GM12878 (cell line): ENCODE measurements at regions not wholly inside any gene's neighbourhood (a gene's known extent, or its start where the extent isn't known, plus 50 kb on each side); places are given as distances from the start of the nearest gene placed in this dataset.

ENCODE experiments used
- ATF7 ChIP-seq: fragments of 450-650 bp; IDR thresholded peaks from 2 replicates; pipeline ENCODE4 v1.6.1; 2016; ENCODE audit warnings: low read depth, mild to moderate bottlenecking
- CBX5 ChIP-seq: sonication (generic); IDR thresholded peaks from 2 replicates; pipeline ENCODE4 v1.6.1; 2016; ENCODE audit warnings: low read depth, moderate library complexity, mild to moderate bottlenecking, inconsistent platforms
- CHD1 ChIP-seq: IDR thresholded peaks from 2 replicates; pipeline ENCODE4 v1.6.1; 2012; ENCODE audit warnings: low read depth, low read length, improper control_type of control experiment
- PAX5 ChIP-seq: IDR thresholded peaks from 2 replicates; pipeline ENCODE4 v1.6.1; 2011; ENCODE audit warnings: low read depth, low read length, borderline replicate concordance
- RB1 ChIP-seq: fragments of 450-650 bp; formaldehyde crosslinking; IDR thresholded peaks from 2 replicates; pipeline ENCODE4 v1.6.1; 2017; ENCODE audit warnings: mild to moderate bottlenecking, borderline replicate concordance
- SRF ChIP-seq, 2 experiments: IDR thresholded peaks; 2 replicates each; pipeline ENCODE4 v1.6.1; 2011; ENCODE audit warnings: low read depth in 2 of 2, low read length in 2 of 2, mild to moderate bottlenecking in 1 of 2, moderate library complexity in 1 of 2
- ZNF217 ChIP-seq: fragments of 450-650 bp; IDR thresholded peaks from 2 replicates; pipeline ENCODE4 v1.6.1; 2017; ENCODE audit warnings: antibody characterized with exemption, mild to moderate bottlenecking
- ZNF384 ChIP-seq: IDR thresholded peaks from 2 replicates; pipeline ENCODE4 v1.6.1; 2012; ENCODE audit warnings: low read depth, mild to moderate bottlenecking, low read length, improper control_type of control experiment, borderline replicate concordance
- TF ChIP-seq, protein P1 (sequence below): IDR thresholded peaks from 2 replicates; pipeline ENCODE4 v1.6.1; 2012; ENCODE audit warnings: improper control_type of control experiment, low read depth, low read length; ENCODE audit not compliant: insufficient replicate concordance
- TF ChIP-seq, protein P2 (sequence below): fragments of 150-350 bp; IDR thresholded peaks from 2 replicates; pipeline ENCODE4 v1.6.1; 2016; ENCODE audit warnings: low read depth, low read length
- TF ChIP-seq, protein P3 (sequence below): IDR thresholded peaks from 2 replicates; pipeline ENCODE4 v1.6.1; 2012; ENCODE audit warnings: low read length, inconsistent platforms

DNA sequence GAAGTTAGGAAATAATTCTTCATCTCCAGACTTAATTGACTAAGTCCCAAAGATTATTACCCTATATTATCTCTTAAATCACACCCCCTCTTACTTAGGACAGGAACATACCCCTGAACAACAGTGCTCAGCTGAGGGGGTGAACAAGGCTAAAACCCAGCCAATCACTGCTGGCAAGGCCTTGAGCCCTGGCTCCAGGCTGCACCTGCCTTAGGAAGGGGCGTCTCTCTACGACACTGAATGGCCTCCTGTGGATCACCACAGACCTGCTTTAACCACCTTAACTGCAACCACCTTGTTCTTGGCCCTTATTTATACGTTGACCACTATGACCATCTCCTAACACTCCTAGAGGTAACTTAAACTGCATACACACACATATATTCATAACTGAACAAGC, 267.4 kb upstream of the THBS1 start (continued):
- TF ChIP-seq, protein P1, sequence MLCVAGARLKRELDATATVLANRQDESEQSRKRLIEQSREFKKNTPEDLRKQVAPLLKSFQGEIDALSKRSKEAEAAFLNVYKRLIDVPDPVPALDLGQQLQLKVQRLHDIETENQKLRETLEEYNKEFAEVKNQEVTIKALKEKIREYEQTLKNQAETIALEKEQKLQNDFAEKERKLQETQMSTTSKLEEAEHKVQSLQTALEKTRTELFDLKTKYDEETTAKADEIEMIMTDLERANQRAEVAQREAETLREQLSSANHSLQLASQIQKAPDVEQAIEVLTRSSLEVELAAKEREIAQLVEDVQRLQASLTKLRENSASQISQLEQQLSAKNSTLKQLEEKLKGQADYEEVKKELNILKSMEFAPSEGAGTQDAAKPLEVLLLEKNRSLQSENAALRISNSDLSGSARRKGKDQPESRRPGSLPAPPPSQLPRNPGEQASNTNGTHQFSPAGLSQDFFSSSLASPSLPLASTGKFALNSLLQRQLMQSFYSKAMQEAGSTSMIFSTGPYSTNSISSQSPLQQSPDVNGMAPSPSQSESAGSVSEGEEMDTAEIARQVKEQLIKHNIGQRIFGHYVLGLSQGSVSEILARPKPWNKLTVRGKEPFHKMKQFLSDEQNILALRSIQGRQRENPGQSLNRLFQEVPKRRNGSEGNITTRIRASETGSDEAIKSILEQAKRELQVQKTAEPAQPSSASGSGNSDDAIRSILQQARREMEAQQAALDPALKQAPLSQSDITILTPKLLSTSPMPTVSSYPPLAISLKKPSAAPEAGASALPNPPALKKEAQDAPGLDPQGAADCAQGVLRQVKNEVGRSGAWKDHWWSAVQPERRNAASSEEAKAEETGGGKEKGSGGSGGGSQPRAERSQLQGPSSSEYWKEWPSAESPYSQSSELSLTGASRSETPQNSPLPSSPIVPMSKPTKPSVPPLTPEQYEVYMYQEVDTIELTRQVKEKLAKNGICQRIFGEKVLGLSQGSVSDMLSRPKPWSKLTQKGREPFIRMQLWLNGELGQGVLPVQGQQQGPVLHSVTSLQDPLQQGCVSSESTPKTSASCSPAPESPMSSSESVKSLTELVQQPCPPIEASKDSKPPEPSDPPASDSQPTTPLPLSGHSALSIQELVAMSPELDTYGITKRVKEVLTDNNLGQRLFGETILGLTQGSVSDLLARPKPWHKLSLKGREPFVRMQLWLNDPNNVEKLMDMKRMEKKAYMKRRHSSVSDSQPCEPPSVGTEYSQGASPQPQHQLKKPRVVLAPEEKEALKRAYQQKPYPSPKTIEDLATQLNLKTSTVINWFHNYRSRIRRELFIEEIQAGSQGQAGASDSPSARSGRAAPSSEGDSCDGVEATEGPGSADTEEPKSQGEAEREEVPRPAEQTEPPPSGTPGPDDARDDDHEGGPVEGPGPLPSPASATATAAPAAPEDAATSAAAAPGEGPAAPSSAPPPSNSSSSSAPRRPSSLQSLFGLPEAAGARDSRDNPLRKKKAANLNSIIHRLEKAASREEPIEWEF: no peak
- TF ChIP-seq ZNF384 (no peak), ATF7 (no peak), CHD1 (no peak), SRF (IDR thresholded peaks at IDR 0.05; ENCODE audit: low read depth in 2 of 2, low read length in 2 of 2) (no peak), CBX5 (no peak), PAX5 (no peak), ZNF217 (no peak), RB1 (no peak)
- TF ChIP-seq, protein P2, sequence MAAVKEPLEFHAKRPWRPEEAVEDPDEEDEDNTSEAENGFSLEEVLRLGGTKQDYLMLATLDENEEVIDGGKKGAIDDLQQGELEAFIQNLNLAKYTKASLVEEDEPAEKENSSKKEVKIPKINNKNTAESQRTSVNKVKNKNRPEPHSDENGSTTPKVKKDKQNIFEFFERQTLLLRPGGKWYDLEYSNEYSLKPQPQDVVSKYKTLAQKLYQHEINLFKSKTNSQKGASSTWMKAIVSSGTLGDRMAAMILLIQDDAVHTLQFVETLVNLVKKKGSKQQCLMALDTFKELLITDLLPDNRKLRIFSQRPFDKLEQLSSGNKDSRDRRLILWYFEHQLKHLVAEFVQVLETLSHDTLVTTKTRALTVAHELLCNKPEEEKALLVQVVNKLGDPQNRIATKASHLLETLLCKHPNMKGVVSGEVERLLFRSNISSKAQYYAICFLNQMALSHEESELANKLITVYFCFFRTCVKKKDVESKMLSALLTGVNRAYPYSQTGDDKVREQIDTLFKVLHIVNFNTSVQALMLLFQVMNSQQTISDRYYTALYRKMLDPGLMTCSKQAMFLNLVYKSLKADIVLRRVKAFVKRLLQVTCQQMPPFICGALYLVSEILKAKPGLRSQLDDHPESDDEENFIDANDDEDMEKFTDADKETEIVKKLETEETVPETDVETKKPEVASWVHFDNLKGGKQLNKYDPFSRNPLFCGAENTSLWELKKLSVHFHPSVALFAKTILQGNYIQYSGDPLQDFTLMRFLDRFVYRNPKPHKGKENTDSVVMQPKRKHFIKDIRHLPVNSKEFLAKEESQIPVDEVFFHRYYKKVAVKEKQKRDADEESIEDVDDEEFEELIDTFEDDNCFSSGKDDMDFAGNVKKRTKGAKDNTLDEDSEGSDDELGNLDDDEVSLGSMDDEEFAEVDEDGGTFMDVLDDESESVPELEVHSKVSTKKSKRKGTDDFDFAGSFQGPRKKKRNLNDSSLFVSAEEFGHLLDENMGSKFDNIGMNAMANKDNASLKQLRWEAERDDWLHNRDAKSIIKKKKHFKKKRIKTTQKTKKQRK: no peak
- TF ChIP-seq, protein P3, sequence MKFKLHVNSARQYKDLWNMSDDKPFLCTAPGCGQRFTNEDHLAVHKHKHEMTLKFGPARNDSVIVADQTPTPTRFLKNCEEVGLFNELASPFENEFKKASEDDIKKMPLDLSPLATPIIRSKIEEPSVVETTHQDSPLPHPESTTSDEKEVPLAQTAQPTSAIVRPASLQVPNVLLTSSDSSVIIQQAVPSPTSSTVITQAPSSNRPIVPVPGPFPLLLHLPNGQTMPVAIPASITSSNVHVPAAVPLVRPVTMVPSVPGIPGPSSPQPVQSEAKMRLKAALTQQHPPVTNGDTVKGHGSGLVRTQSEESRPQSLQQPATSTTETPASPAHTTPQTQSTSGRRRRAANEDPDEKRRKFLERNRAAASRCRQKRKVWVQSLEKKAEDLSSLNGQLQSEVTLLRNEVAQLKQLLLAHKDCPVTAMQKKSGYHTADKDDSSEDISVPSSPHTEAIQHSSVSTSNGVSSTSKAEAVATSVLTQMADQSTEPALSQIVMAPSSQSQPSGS: no peak
